H1 (cell line): ENCODE measurements at regions not wholly inside any gene's neighbourhood (a gene's known extent, or its start where the extent isn't known, plus 50 kb on each side); places are given as distances from the start of the nearest gene placed in this dataset.

Experiments
- CTCF ChIP-seq, 3 experiments: IDR thresholded peaks; 1 replicate in 2 of 3; 2 replicates in 1 of 3; pipeline versions ENCODE4 v1.5.1 to v1.6.1; 2011; ENCODE audit warnings: low read length in 3 of 3, mild to moderate bottlenecking in 3 of 3, inconsistent platforms in 2 of 3, low read depth in 1 of 3, moderate library complexity in 1 of 3; ENCODE audit not compliant: insufficient read depth in 1 of 3; ENCODE audit errors: control extremely low read depth in 1 of 3
- EP300 ChIP-seq, 2 experiments: IDR thresholded peaks; 1 replicate in 1 of 2; 2 replicates in 1 of 2; pipeline ENCODE4 v1.6.1; 2011 to 2012; ENCODE audit warnings: low read depth in 2 of 2, low read length in 2 of 2, mild to moderate bottlenecking in 2 of 2, borderline replicate concordance in 1 of 2, inconsistent platforms in 1 of 2, moderate library complexity in 1 of 2
- PHF8 ChIP-seq: fragments of 200-600 bp; sonication (generic); conservative IDR thresholded peaks from 2 replicates; pipeline ENCODE4 v1.7.1; 2012; ENCODE audit warnings: low read depth, mild to moderate bottlenecking, inconsistent platforms, low read length, moderate library complexity
- TAF7 ChIP-seq: optimal IDR thresholded peaks from 2 replicates; pipeline ENCODE3; 2011; ENCODE audit warnings: low read depth, mild to moderate bottlenecking, inconsistent platforms, low read length, moderate library complexity, borderline replicate concordance
- YY1 ChIP-seq: IDR thresholded peaks from 2 replicates; pipeline ENCODE4 v1.6.1; 2011; ENCODE audit warnings: low read depth, mild to moderate bottlenecking, low read length

- no peak for TF ChIP-seq PHF8
- no peak for TF ChIP-seq CTCF (IDR thresholded peaks at IDR 0.05; ENCODE audit: control extremely low read depth in 1 of 3, insufficient read depth in 1 of 3, low read depth in 1 of 3, low read length in 3 of 3)
- no peak for TF ChIP-seq TAF7
- TF ChIP-seq YY1, result no peak
- no peak for TF ChIP-seq EP300 (IDR thresholded peaks at IDR 0.05; ENCODE audit: borderline replicate concordance in 1 of 2, low read depth in 2 of 2, low read length in 2 of 2)
These were observed 297.3 kb upstream of the PROX1 start for GRCh38 chr1:213690341-213690917.
